Peyer's patch (tissue), 4 donors: ENCODE measurements at regions not wholly inside any gene's neighbourhood (a gene's known extent, or its start where the extent isn't known, plus 50 kb on each side); places are given as distances from the start of the nearest gene placed in this dataset.

Experiments used
- POLR2A ChIP-seq, 2 donors: fragments of 450-650 bp; IDR thresholded peaks; one replicate each; pipeline ENCODE4 v1.5.1; 2017; ENCODE audit warnings: antibody characterized with exemption in 2 of 2, mild to moderate bottlenecking in 2 of 2, moderate library complexity in 2 of 2
- TF ChIP-seq, protein P1 (sequence below), 6 experiments: fragments of 450-650 bp in 4 of 6; fragments of 200-600 bp in 2 of 6; sonication (generic) in 1 of 6; IDR thresholded peaks; one replicate each; pipeline ENCODE4 v1.5.1; 2017 to 2019; ENCODE audit warnings: antibody characterized with exemption in 6 of 6, mild to moderate bottlenecking in 3 of 6, moderate library complexity in 1 of 6

GRCh38 chr12:62130402-62130801 lies 129.8 kb upstream of the USP15 start:
- no peak for TF ChIP-seq POLR2A (IDR thresholded peaks at IDR 0.05)
- TF ChIP-seq, protein P1, sequence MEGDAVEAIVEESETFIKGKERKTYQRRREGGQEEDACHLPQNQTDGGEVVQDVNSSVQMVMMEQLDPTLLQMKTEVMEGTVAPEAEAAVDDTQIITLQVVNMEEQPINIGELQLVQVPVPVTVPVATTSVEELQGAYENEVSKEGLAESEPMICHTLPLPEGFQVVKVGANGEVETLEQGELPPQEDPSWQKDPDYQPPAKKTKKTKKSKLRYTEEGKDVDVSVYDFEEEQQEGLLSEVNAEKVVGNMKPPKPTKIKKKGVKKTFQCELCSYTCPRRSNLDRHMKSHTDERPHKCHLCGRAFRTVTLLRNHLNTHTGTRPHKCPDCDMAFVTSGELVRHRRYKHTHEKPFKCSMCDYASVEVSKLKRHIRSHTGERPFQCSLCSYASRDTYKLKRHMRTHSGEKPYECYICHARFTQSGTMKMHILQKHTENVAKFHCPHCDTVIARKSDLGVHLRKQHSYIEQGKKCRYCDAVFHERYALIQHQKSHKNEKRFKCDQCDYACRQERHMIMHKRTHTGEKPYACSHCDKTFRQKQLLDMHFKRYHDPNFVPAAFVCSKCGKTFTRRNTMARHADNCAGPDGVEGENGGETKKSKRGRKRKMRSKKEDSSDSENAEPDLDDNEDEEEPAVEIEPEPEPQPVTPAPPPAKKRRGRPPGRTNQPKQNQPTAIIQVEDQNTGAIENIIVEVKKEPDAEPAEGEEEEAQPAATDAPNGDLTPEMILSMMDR (IDR thresholded peaks at IDR 0.05): no peak
